ENCODE measurements at regions not wholly inside any gene's neighbourhood (a gene's known extent, or its start where the extent isn't known, plus 50 kb on each side); places are given as distances from the start of the nearest gene placed in this dataset.

GRCh38 chr20:62539198-62540045, 63.6 kb upstream of the GATA5 start:
- TF ChIP-seq POLR2AphosphoS5 (IDR thresholded peaks at IDR 0.05), result no peak
- TF ChIP-seq EP300 (IDR thresholded peaks at IDR 0.05), result no peak
- TF ChIP-seq, protein P1, sequence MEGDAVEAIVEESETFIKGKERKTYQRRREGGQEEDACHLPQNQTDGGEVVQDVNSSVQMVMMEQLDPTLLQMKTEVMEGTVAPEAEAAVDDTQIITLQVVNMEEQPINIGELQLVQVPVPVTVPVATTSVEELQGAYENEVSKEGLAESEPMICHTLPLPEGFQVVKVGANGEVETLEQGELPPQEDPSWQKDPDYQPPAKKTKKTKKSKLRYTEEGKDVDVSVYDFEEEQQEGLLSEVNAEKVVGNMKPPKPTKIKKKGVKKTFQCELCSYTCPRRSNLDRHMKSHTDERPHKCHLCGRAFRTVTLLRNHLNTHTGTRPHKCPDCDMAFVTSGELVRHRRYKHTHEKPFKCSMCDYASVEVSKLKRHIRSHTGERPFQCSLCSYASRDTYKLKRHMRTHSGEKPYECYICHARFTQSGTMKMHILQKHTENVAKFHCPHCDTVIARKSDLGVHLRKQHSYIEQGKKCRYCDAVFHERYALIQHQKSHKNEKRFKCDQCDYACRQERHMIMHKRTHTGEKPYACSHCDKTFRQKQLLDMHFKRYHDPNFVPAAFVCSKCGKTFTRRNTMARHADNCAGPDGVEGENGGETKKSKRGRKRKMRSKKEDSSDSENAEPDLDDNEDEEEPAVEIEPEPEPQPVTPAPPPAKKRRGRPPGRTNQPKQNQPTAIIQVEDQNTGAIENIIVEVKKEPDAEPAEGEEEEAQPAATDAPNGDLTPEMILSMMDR (IDR thresholded peaks at IDR 0.05), result no peak
- no peak for TF ChIP-seq POLR2A (IDR thresholded peaks at IDR 0.05)
- H3K4me3 ChIP-seq, result no peak overlapping the region
- peaks cover 0 to under 1% (median 0%) of the 10 kb centered on the region in 4 donors for H3K9me3 ChIP-seq
- peaks cover 0 to 41% (median 0%) of the 10 kb centered on the region in 3 donors for H3K27me3 ChIP-seq
- no peak overlapping the region for H3K27ac ChIP-seq
- 35 to 58% (median 57%) methylated on average over 21 to 25 of the region's 25 CpGs for WGBS, 5 donors
- intact Hi-C loops (cut with DNase I; ENCODE audit: low total_unique reads), result no loop called here
- DNase-seq, result no peak
- peaks cover 0 to 23% (median 9%) of the 10 kb centered on the region in 4 donors for H3K4me1 ChIP-seq
- H3K36me3 ChIP-seq, result no peaks in the 10 kb centered on the region

GRCh38 chr20:62540504-62540903, 64.7 kb upstream of the GATA5 start:
- no peaks in the 10 kb centered on the region for H3K36me3 ChIP-seq
- H3K9me3 ChIP-seq, result peaks cover 0 to 4% (median 0%) of the 10 kb centered on the region in 4 donors
- no peak for TF ChIP-seq POLR2AphosphoS5 (IDR thresholded peaks at IDR 0.05)
- TF ChIP-seq, protein P1 (IDR thresholded peaks at IDR 0.05), result no peak
- no peak for TF ChIP-seq EP300 (IDR thresholded peaks at IDR 0.05)
- TF ChIP-seq POLR2A (IDR thresholded peaks at IDR 0.05), result no peak
- peaks cover 0 to 23% (median 9%) of the 10 kb centered on the region in 4 donors for H3K4me1 ChIP-seq
- H3K27ac ChIP-seq, result no peak overlapping the region
- no peak overlapping the region for H3K4me3 ChIP-seq
- intact Hi-C loops (cut with DNase I; ENCODE audit: low total_unique reads), result no loop called here
- DNase-seq, result no peak
- 79 to 91% (median 80%) methylated on average over 12 to 14 of the region's 14 CpGs for WGBS, 5 donors
- peaks cover 0 to 41% (median 0%) of the 10 kb centered on the region in 3 donors for H3K27me3 ChIP-seq

- 47 to 85% (median 72%) methylated on average over 6 to 14 of the region's 14 CpGs for WGBS, 5 donors
- no peak overlapping the region for H3K27ac ChIP-seq
- intact Hi-C loops (cut with DNase I; ENCODE audit: low total_unique reads), result no loop called here
- H3K4me1 ChIP-seq, result peaks cover 0 to 24% (median 10%) of the 10 kb centered on the region in 4 donors
- H3K9me3 ChIP-seq, result peaks cover 0 to 4% (median 0%) of the 10 kb centered on the region in 4 donors
- H3K36me3 ChIP-seq, result no peaks in the 10 kb centered on the region
- no peak overlapping the region for H3K4me3 ChIP-seq
- no peak for TF ChIP-seq POLR2AphosphoS5 (IDR thresholded peaks at IDR 0.05)
- TF ChIP-seq EP300 (IDR thresholded peaks at IDR 0.05), result no peak
- TF ChIP-seq POLR2A (IDR thresholded peaks at IDR 0.05), result no peak
- TF ChIP-seq, protein P1 (IDR thresholded peaks at IDR 0.05), result no peak
- DNase-seq, result no peak
- peaks cover 0 to 45% (median 0%) of the 10 kb centered on the region in 3 donors for H3K27me3 ChIP-seq
Observed at GRCh38 chr20:62542862-62543261, 67.1 kb upstream of the GATA5 start.

- intact Hi-C loops (cut with DNase I; ENCODE audit: low total_unique reads), result no loop called here
- Histone ChIP-seq H3K27me3 (peaks cover 0 to 45% (median 1%) of the 10 kb centered on the region in 3 donors), H3K27ac (no peak overlapping the region), H3K4me3 (no peak overlapping the region), H3K9me3 (peaks cover 0 to 4% (median 0%) of the 10 kb centered on the region in 4 donors), H3K36me3 (no peaks in the 10 kb centered on the region), H3K4me1 (peaks cover 0 to 29% (median 10%) of the 10 kb centered on the region in 4 donors)
- WGBS, 5 donors, result 77 to 85% (median 83%) methylated on average over 27 of the region's 27 CpGs
- TF ChIP-seq, protein P1 (IDR thresholded peaks at IDR 0.05), result no peak
- TF ChIP-seq POLR2AphosphoS5 (IDR thresholded peaks at IDR 0.05) (no peak), EP300 (IDR thresholded peaks at IDR 0.05) (no peak), POLR2A (IDR thresholded peaks at IDR 0.05) (no peak)
- no peak for DNase-seq
Observed at GRCh38 chr20:62543470-62544302, 67.9 kb upstream of the GATA5 start.

Measured in stomach (tissue), 8 donors.